ENCODE measurements at regions not wholly inside any gene's neighbourhood (a gene's known extent, or its start where the extent isn't known, plus 50 kb on each side); places are given as distances from the start of the nearest gene placed in this dataset.
"Not testable (repeated sequence)": the region's sequence is repeated elsewhere in the genome, so short reads cannot be mapped to it uniquely, and the experiment has no call there.

- no peak for DNase-seq
Measured at GRCh38 chr13:59263531-59263930, 900.2 kb downstream of the DIAPH3 start.

GRCh38 chr13:59266478-59267063, 897.2 kb downstream of the DIAPH3 start:
- DNase-seq: no peak

- DNase-seq: no peak
Measured at GRCh38 chr13:59269476-59269875, 894.3 kb downstream of the DIAPH3 start.

GRCh38 chr13:59270327-59270726, 893.4 kb downstream of the DIAPH3 start:
- DNase-seq: no peak

DNA sequence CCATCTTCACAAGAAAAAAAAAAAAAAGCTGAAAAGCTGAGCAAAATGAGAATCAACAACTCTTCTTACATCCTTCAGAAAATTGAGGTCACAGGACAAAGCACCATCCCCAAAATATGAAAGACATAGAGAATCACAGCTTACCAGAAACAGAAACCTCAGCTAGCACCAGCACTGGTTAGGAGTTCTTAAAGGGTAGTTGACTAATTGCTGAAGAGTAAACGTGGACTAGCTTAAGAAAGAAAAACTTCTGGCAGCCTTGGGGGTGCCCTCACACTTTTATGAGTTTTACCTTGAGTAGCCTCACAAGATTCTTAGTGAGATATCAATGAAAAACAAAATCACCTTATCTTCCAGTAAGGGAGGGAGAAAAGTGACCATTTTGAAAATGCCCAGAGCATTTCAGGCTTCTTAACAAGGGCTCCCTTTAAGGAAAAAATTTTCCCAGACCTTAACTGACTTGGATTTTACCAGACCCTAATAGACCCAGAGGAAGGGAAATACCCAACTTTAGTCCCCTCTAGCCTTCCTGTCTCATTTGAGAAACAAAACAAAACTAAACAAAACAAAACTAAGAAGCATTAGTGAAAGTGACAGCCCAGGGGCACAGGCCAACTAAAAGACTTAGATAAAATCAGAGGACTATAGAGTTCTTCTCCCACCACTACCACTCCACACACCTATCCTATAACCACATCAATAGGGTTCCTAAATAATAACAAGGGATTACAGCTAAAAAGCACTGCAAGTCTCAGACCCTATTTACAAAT, 888.6 kb downstream of the DIAPH3 start:
- DNase-seq: no peak

- DNase-seq: no peak
Measured at GRCh38 chr13:59276436-59276835, 887.3 kb downstream of the DIAPH3 start.

DNA sequence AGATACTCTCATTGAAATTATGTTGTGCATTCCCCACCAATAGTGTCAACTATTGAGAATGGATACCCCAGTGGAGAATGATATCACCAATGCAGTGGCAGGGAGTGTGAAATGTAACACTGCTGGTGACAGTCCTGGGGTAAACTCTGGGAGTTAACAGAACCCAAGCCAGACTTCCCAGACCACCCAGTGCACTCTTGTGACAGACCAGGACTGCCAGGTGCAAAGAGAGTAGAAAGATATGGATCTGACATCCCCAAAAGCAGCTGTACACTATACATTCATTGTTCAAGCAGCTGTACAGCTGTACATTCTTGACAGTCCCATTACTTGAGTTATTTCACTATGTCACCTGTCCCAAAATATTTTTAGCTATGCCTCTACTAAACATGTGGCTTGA, 886.6 kb downstream of the DIAPH3 start:
- DNase-seq: no peak

DNA sequence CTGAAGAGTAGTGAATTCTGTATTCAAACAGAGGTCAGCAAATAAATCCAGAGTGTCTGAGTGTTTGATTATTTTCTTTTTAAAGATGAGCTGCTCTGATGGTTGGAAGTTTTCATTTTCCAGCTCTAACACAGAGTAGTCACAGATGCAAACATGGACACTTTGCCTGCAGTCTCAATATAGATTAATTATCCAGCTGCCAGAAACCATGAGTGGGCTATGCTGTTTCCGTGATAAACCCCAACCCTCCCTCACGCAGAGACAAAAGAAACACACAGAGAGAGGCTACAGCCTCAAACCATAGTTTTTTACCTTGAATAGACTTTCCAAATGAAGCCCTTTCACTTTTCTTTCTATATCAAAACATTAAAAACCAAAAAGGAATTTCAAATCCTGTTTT, 884.7 kb downstream of the DIAPH3 start:
- DNase-seq: no peak

DNA sequence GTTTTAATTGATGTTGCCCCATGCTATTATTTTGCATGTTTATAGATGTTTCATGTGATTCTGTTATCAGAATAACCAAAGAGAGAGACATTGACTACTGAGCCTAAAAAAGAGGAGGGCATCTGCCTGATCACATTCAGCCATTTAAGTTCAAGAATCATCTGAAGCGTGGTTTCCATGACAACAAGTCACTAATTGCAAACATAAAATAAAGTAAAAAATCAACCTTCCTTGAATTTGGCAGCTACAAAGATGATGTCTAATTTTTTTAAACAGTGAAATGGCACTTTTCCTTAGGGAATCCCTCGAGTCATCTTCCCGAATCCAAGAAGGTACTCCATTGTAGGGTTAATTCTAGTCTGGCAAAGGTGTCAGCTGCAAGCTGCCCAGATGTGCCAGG, 884.2 kb downstream of the DIAPH3 start:
- no peak for DNase-seq

DNA sequence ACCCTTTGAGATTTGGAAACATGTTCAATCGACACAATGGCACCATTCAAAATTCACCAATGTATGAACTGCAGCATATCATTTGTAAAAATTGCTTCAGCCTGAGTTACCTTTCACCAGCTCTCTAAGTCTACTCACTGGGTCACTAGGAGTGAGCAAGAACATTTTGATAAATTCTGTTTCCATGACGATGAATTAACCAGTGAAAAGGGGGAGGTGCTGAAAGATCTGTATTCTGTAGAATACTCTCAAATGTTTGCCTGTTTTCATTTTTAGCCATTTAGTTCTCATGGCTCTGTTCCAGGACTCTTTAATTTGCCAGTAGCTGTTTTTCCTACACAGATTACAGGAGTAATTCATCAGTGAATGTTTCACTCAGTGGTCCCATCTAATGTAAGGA, 883.4 kb downstream of the DIAPH3 start:
- DNase-seq: no peak

GRCh38 chr13:59281453-59281852, 882.3 kb downstream of the DIAPH3 start:
- DNase-seq: no peak

- DNase-seq: not testable (repeated sequence)
Measured at GRCh38 chr13:59292240-59292639, 871.5 kb downstream of the DIAPH3 start.

GRCh38 chr13:59299584-59299983, 864.1 kb downstream of the DIAPH3 start:
- DNase-seq: no peak

GRCh38 chr13:59300355-59301173, 863.2 kb downstream of the DIAPH3 start:
- DNase-seq: no peak

- DNase-seq: peak; percentile 13
Measured at GRCh38 chr13:59301174-59301567, 862.6 kb downstream of the DIAPH3 start.

- no peak for DNase-seq
Measured at GRCh38 chr13:59303433-59303832, 860.3 kb downstream of the DIAPH3 start.

DNA sequence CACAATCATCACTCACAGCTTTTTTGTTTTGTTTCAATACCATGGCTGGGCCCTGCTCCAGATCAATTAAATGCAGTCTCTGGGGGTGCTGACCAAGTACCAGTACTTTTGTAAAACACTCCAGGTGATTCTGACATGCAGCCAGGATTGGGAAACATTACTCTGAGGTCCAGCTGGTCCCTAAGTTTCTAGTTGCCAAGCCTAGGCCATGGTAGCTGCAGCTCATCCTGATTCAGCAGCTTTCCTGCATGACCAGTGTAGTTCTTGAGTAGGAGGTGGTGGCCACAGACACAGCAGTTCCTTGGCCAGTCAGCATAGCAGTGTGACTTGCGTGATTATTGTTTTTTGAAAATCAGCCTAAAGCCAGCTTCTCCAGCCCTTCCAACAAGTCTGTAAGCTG, 859.1 kb downstream of the DIAPH3 start:
- no peak for DNase-seq

GRCh38 chr13:59305896-59306295, 857.8 kb downstream of the DIAPH3 start:
- DNase-seq: no peak

GRCh38 chr13:59312776-59313175, 851.0 kb downstream of the DIAPH3 start:
- no peak for DNase-seq

DNA sequence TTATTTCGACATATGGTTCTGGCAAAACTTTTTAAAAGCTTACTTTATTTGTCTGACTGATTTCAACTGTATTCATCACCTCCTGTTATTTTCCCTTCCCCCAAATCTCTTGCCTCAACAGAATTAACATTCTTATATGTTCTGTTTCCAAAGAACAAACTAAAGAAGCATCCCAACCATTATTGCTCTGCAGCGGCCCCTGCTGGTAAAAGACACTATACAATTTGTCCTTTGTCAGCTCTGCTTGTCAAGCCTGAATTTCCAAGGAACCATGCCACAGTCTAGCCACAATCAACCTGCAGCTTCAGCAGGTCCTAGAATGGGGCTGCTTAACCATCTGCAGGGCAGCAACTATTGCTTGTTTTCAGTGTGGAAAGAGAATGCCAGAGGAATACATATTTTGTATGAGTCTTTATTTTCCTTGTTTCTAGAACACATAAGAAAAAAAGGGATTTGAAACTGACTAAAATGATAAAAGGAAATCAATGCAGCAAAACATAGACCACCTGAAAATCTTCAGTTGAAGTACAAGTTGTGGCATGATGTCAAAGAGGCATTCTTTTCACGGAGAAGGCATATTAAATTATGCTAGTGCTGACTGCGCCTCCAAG, 845.3 kb downstream of the DIAPH3 start:
- DNase-seq: peak; percentile 72

DNA sequence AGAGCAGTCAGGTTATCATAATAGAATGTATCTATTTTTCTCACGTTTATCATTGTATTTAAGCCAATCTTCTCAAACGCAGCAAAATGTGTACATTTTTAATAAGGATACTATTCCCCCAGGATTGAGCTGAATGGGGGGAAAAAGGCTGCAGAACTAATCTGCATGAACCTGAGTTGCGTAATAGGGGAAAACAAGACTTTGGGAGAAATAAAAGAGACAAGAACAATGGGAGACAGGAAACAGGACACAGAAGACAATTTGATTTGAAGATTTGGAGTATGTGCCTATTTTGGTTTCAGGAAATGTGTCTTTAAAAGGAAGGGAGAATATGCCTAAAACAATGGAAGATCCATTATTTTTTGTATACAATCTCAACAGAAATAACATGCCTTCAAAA, 844.5 kb downstream of the DIAPH3 start:
- DNase-seq: no peak

- DNase-seq: no peak
Measured at GRCh38 chr13:59320021-59320420, 843.7 kb downstream of the DIAPH3 start.

GRCh38 chr13:59324401-59324800, 839.3 kb downstream of the DIAPH3 start:
- not testable (repeated sequence) for DNase-seq

All from hindlimb muscle (tissue), 1 donor.